COLO829 (cell line): ENCODE measurements at regions not wholly inside any gene's neighbourhood (a gene's known extent, or its start where the extent isn't known, plus 50 kb on each side); places are given as distances from the start of the nearest gene placed in this dataset.

Experiments used
- DNase-seq: peaks from one replicate; pipeline ENCODE4 v3.0.0; 2012; ENCODE audit warnings: low spot score

DNA sequence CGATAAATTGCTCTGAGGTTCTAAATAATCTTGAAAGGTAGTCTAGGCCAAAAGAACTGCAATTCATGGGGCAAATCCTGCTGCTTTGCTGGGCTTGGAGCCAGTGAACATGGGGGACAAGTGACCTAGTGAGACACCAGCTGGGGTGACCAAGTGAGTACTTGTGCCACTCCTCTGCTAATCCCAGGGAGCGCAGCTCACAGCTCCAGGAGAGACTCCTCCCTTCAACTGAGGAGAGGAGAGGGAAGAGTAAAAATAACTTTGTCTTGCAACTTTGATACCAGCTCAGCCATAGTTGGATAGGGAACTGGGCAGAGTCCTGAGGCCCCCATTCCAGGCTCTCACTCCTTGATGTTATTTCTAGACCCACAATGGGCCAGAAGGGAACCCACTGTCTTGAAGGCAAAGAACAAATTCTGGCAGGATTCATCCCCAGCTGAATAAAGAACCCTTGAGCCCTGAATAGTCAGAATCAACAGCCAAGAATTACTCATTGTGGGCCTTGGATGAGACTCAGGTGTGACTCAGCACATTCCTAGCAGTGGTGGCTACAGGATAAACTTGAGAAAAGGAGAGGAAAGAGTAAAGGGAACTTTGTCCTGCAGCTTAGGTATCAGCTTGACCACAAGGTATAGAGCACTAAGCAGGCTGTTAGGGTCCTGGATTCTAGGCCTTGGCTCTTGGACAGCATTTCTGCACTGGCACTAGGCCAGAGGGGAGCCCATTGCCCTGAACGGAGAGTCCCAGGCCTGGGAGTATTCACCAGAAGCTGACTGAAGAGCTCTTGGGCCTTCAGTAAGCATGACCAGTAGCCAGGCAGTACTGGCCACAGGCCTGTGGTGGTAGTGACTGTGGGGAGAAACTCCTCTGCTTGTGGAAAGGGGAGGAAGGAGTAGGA lies 288.3 kb upstream of the CDH18 start:
- DNase-seq, result peak; percentile 0

DNA sequence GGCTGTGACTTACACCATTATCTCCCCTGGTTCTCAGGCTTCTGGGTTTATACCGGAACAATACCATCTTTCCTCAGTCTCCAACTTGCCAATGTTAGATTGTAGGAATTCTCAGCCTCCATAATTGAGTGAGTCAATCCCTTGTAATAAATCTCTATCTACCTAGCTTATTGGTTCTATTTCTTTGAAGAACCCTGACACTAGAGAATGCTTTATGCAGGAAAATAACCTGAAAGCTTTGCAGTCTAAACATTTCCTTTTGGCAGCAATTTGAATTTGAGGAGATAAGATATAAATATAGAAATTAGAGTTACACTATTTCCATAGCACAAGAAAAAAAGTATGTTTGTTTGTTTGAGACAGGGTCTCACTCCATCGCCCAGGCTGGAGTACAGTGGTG lies 278.1 kb upstream of the CDH18 start:
- no peak for DNase-seq

DNA sequence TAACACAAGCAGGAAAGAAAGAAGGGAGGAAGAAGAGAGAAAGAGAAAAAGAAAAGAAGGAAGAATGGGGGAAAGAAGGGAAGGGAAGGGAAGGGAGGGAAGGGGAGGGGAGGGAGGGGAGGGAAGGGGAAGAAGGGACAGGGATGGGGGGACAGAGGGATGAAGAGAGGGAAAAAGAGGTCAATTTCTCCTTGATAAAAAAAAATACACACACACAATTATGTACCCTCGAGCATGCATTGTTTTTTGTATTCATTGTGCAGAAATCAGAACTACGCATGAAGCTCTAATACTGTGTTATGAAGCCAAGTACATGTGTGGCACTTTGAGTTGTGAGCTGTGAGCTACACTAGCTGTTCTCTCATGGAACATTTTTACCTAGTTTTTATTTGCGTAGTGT lies 274.9 kb upstream of the CDH18 start:
- DNase-seq, result no peak

GRCh38 chr5:20254748-20255147 lies 266.7 kb upstream of the CDH18 start:
- DNase-seq, result no peak

DNA sequence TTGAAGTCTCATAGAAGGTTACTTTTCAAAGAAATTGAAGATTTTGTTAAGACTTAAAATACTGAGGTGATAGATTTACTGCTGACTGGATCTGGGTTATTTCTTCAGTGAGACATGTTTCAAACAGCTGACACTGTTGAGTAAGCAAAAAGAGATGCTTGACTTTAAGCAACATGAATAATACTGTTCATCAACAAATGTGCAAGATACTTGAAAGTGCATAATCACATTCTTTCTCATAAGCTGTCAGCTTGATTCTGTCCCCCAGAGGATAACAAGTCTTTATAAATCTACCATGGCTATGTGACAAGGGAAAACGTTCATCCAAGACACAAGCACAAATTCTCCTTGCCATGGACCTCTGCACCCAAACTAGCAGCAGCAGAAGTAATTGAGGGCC lies 260.1 kb upstream of the CDH18 start:
- no peak for DNase-seq

DNA sequence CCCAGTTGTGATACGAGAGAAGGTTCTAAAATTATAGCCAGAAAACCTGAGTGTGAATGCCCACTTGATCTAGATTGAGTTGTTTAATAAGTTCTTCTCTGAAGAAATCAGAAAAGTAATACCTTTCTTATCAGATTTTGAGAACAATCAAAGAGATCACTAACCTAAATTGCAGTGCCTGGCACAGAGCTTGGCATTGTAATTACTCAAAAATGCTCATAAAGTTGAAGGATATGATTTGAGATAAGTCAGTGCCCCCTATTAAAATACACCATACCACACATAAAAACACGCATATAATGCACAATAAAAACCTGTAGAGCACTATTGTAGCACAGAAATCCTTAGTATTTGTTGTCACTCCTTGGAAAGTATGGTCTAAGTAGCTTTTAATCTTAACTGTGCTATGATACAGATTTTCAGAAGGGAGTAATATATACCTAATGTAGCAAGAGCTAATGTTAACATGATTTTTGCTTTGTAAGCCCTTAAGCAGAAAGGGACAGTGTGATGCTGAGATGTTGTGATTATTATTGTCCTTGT lies 257.5 kb upstream of the CDH18 start:
- DNase-seq, result no peak

- DNase-seq, result no peak
These were observed 253.4 kb upstream of the CDH18 start for GRCh38 chr5:20241351-20241750.

- no peak for DNase-seq
These were observed 243.0 kb upstream of the CDH18 start for GRCh38 chr5:20231040-20231439.

GRCh38 chr5:20230010-20230409 lies 242.0 kb upstream of the CDH18 start:
- DNase-seq, result peak; percentile 12

GRCh38 chr5:20229303-20230005 lies 241.5 kb upstream of the CDH18 start:
- DNase-seq, result no peak

GRCh38 chr5:20224966-20225365 lies 237.0 kb upstream of the CDH18 start:
- DNase-seq, result no peak

DNA sequence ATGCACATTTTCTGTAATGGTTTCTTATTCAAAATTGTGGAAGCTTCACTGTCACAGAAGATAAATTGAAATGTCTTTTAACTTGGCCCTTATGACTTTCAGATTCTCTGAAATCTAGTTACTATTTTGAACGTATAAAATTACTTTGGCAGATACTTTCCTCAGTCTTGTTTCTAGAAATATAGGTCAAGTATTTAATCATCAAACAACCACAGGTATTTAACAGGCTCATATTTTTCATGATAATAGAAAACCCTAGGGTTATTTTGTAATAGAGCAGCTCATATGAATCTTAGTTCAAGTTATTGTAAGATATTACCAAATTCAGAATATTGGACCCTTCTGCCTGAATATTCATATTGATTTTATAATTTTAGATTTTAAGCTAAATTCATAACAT lies 236.0 kb upstream of the CDH18 start:
- DNase-seq, result no peak

GRCh38 chr5:20223451-20223850 lies 235.5 kb upstream of the CDH18 start:
- no peak for DNase-seq

DNA sequence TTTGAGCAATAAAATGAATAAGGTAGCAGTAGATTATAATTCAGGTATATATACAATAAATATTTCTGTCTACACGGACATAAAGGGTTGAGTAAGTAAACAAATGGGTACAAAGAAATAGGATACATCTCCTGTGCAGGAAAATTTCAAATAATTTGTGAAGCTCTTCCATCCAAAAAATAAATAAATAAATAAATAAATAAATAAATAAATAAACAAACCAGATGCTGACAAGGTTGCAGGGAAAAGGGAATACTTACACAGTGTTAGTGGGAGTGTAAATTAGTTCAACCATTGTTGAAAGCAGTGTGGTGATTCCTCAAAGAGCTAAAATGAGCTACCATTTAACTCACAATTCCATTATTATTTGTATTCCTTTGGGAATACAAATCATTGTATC lies 227.3 kb upstream of the CDH18 start:
- DNase-seq, result no peak

GRCh38 chr5:20213803-20214202 lies 225.8 kb upstream of the CDH18 start:
- no peak for DNase-seq

DNA sequence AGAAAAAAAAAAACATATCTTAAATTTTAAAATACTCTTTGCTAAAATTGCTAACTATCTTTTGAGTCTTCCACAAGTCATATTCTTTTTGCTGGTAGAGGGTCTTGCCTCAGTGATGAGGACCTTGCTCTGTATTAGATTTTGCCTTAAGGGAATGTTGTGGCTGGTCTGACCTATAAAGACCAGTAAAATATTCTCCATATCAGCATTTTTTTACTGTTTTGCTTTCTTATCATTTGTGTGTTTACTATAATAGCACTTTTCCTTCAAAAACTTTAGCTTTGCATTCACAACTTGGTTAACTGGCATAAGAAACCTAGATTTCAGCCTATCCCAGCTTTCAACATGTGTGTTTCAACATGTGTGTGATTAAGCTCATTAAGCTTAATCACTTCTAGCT lies 224.7 kb upstream of the CDH18 start:
- no peak for DNase-seq

DNA sequence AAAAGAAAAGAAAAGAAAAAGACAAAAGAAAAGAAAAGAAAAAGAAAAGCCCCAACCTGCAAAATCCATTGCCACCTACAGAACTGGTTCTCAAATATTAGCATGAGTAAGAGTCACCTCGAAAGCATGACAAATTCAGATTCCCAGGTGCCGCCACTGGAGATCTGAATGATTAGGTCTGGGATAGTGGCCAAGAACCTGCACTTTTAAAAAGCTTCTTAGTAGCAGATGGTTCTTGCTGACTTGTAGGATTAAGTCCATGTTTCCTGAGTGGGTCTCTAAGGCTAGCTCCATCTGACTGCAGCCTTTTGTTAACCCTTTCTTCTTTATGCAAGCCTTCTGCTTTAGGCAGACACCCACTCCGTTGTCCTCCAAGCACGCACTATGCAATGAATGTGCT lies 178.5 kb upstream of the CDH18 start:
- no peak for DNase-seq

- DNase-seq, result no peak
These were observed 170.0 kb upstream of the CDH18 start for GRCh38 chr5:20158006-20158405.

GRCh38 chr5:20157089-20157488 lies 169.1 kb upstream of the CDH18 start:
- DNase-seq, result no peak

DNA sequence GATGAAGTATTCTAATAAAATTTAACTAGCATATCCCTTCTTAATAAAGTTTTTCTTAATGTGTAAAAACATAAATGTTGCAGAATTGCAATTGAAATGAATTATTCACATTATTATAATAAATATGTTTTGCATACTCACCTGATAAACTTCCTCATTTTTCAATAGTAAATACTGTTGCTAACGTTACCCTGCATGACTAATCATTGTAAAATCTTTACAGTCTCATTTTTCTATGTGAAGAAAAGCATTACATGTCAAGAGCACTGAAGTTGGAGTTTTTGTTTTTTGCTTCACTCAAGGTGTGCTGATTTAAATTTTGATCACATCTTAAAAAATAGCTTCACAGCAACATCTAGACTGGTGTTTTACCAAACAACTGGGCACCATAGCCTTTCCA lies 157.2 kb upstream of the CDH18 start:
- no peak for DNase-seq

- no peak for DNase-seq
These were observed 141.5 kb upstream of the CDH18 start for GRCh38 chr5:20129501-20129900.

GRCh38 chr5:20128343-20128742 lies 140.3 kb upstream of the CDH18 start:
- no peak for DNase-seq

GRCh38 chr5:20114526-20114925 lies 126.5 kb upstream of the CDH18 start:
- no peak for DNase-seq
